H9 (cell line): ENCODE measurements at regions not wholly inside any gene's neighbourhood (a gene's known extent, or its start where the extent isn't known, plus 50 kb on each side); places are given as distances from the start of the nearest gene placed in this dataset.

Source experiments
- DNase-seq: peaks from one replicate; pipeline ENCODE4 v3.0.0-alpha.2; 2017
- H2AFZ ChIP-seq: one replicate; pipeline ENCODE4 v1.6.1; 2013; ENCODE audit warnings: mild to moderate bottlenecking, low read length, control low read depth, moderate library complexity
- H2AK5ac ChIP-seq: 2 replicates; pipeline ENCODE4 v1.6.1; 2013; ENCODE audit warnings: low read length, control low read depth, mixed read lengths; ENCODE audit not compliant: insufficient read length
- H2BK120ac ChIP-seq: one replicate; pipeline ENCODE4 v1.6.1; 2013; ENCODE audit warnings: low read depth, mild to moderate bottlenecking, low read length, control low read depth, inconsistent platforms; ENCODE audit not compliant: poor library complexity, severe bottlenecking
- H2BK12ac ChIP-seq: 2 replicates; pipeline ENCODE4 v1.6.1; 2013; ENCODE audit warnings: low read length, control low read depth, mixed read lengths, low read depth; ENCODE audit not compliant: insufficient read length
- H2BK15ac ChIP-seq: 2 replicates; pipeline ENCODE4 v1.6.1; 2013; ENCODE audit warnings: low read depth, low read length, control low read depth
- H2BK20ac ChIP-seq: one replicate; pipeline ENCODE4 v1.6.1; 2013; ENCODE audit warnings: low read depth, mild to moderate bottlenecking, low read length, control low read depth, inconsistent platforms; ENCODE audit not compliant: poor library complexity, severe bottlenecking
- H2BK5ac ChIP-seq: 2 replicates; pipeline ENCODE4 v1.6.1; 2013; ENCODE audit warnings: low read length, control low read depth, mixed read lengths; ENCODE audit not compliant: insufficient read length
- H3K14ac ChIP-seq: 2 replicates; pipeline ENCODE4 v1.6.1; 2013; ENCODE audit warnings: low read length, control low read depth; ENCODE audit not compliant: insufficient read depth
- H3K18ac ChIP-seq: 2 replicates; pipeline ENCODE4 v1.6.1; 2013; ENCODE audit warnings: low read depth, mild to moderate bottlenecking, mixed read lengths, low read length, control low read depth; ENCODE audit not compliant: insufficient read length
- H3K23ac ChIP-seq: 2 replicates; pipeline ENCODE4 v1.6.1; 2013; ENCODE audit warnings: low read length, control low read depth, mixed read lengths, low read depth; ENCODE audit not compliant: insufficient read length
- H3K23me2 ChIP-seq: 2 replicates; pipeline ENCODE4 v1.6.1; 2013; ENCODE audit warnings: low read depth, mild to moderate bottlenecking, mixed read lengths, low read length, control low read depth; ENCODE audit not compliant: insufficient read length, poor library complexity, severe bottlenecking
- H3K27ac ChIP-seq: 2 replicates; pipeline ENCODE4 v1.5.1; 2013; ENCODE audit warnings: low read length, control low read depth, mixed read lengths, low read depth; ENCODE audit not compliant: insufficient read length
- H3K27me3 ChIP-seq: 2 replicates; pipeline ENCODE4 v1.6.1; 2013; ENCODE audit warnings: low read length, control low read depth, inconsistent platforms; ENCODE audit not compliant: insufficient read depth
- H3K4ac ChIP-seq: 2 replicates; pipeline ENCODE4 v1.6.1; 2013; ENCODE audit warnings: low read depth, mild to moderate bottlenecking, control low read depth, inconsistent platforms, low read length, moderate library complexity
- H3K4me1 ChIP-seq: 2 replicates; pipeline ENCODE4 v1.6.1; 2013; ENCODE audit warnings: low read length, control low read depth, inconsistent platforms; ENCODE audit not compliant: insufficient read depth
- H3K4me2 ChIP-seq: 2 replicates; pipeline ENCODE4 v1.6.1; 2013; ENCODE audit warnings: low read length, control low read depth, mixed read lengths; ENCODE audit not compliant: insufficient read length, insufficient read depth
- H3K56ac ChIP-seq: 2 replicates; pipeline ENCODE4 v1.6.1; 2013; ENCODE audit warnings: low read depth, mild to moderate bottlenecking, mixed read lengths, low read length, control low read depth; ENCODE audit not compliant: insufficient read length
- H3K79me1 ChIP-seq: 2 replicates; pipeline ENCODE4 v1.6.1; 2013; ENCODE audit warnings: low read depth, mild to moderate bottlenecking, moderate library complexity, low read length, control low read depth, inconsistent platforms; ENCODE audit not compliant: insufficient read depth, poor library complexity, severe bottlenecking
- H3K79me2 ChIP-seq: 2 replicates; pipeline ENCODE4 v1.6.1; 2013; ENCODE audit warnings: low read length, control low read depth, inconsistent platforms; ENCODE audit not compliant: insufficient read depth
- H3K9ac ChIP-seq: 2 replicates; pipeline ENCODE4 v1.6.1; 2013; ENCODE audit warnings: low read length, control low read depth, mixed read lengths; ENCODE audit not compliant: insufficient read length; ENCODE audit errors: extremely low read depth
- H3K9me3 ChIP-seq: one replicate; pipeline ENCODE4 v1.6.1; 2013; ENCODE audit warnings: low read depth, low read length, inconsistent platforms; ENCODE audit not compliant: control insufficient read depth
- H3T11ph ChIP-seq: one replicate; pipeline ENCODE4 v1.6.1; 2013; ENCODE audit warnings: mild to moderate bottlenecking, low read length, control low read depth, inconsistent platforms
- H4K20me1 ChIP-seq: one replicate; pipeline ENCODE4 v1.6.1; 2013; ENCODE audit not compliant: control insufficient read depth, insufficient read length, insufficient read depth
- H4K5ac ChIP-seq: 2 replicates; pipeline ENCODE4 v1.6.1; 2013; ENCODE audit warnings: low read depth, mild to moderate bottlenecking, mixed read lengths, low read length, control low read depth; ENCODE audit not compliant: insufficient read length
- H4K8ac ChIP-seq: replicated peaks from 2 replicates; pipeline ENCODE4 v1.6.1; 2013; ENCODE audit warnings: low read length, control low read depth, mixed read lengths, low read depth; ENCODE audit not compliant: insufficient read length
- H4K91ac ChIP-seq: 2 replicates; pipeline ENCODE4 v1.6.1; 2013; ENCODE audit warnings: low read depth, mild to moderate bottlenecking, moderate library complexity, mixed read lengths, low read length, control low read depth; ENCODE audit not compliant: insufficient read length
- H3K27ac Mint-ChIP-seq, 3 experiments: 2 replicates in 2 of 3; 3 replicates in 1 of 3; pipeline ENCODE4 v1.8.0; 2020 to 2021; ENCODE audit warnings: mixed read lengths in 3 of 3, mild to moderate bottlenecking in 1 of 3, moderate library complexity in 1 of 3
- H3K27me3 Mint-ChIP-seq: 2 replicates; pipeline ENCODE4 v1.8.0; 2021; ENCODE audit warnings: low read depth, mild to moderate bottlenecking, moderate library complexity, mixed read lengths
- H3K36me3 Mint-ChIP-seq, 3 experiments: 2 replicates in 2 of 3; 3 replicates in 1 of 3; pipeline ENCODE4 v1.8.0; 2020 to 2021; ENCODE audit warnings: low read depth in 3 of 3, mixed read lengths in 3 of 3; ENCODE audit not compliant: insufficient read depth in 1 of 3
- H3K4me1 Mint-ChIP-seq, 2 experiments: 2 replicates each; pipeline ENCODE4 v1.8.0; 2020; ENCODE audit warnings: mixed read lengths in 2 of 2
- H3K4me3 Mint-ChIP-seq, 2 experiments: 2 replicates in 1 of 2; 3 replicates in 1 of 2; pipeline ENCODE4 v1.8.0; 2020 to 2021; ENCODE audit warnings: mild to moderate bottlenecking in 2 of 2, mixed read lengths in 2 of 2, moderate library complexity in 1 of 2
- H3K9me3 Mint-ChIP-seq, 2 experiments: 2 replicates in 1 of 2; 3 replicates in 1 of 2; pipeline ENCODE4 v1.8.0; 2020; ENCODE audit warnings: mild to moderate bottlenecking in 2 of 2, mixed read lengths in 2 of 2, moderate library complexity in 1 of 2
- CTCF ChIP-seq: fragments of 200-600 bp; sonication (generic); conservative IDR thresholded peaks from 3 replicates; pipeline ENCODE4 v1.8.0; 2021; ENCODE audit warnings: antibody characterized with exemption, mild to moderate bottlenecking
- WGBS: extraction: QIAGEN DNeasy Blood & Tissue Kit; methylation state at CpG from one replicate; pipeline ENCODE4 v1.1.7; 2013; ENCODE audit warnings: missing lambda C conversion rate, low lambda C conversion rate, mixed read lengths; ENCODE audit not compliant: insufficient read length; ENCODE audit errors: extremely low coverage; 5-methylcytosine and 5-hydroxymethylcytosine counted together

- Histone ChIP-seq H2BK12ac (no peak overlapping the region), H3K79me2 (no peaks in the 10 kb centered on the region), H2BK5ac (no peak overlapping the region), H2BK120ac (no peak overlapping the region), H2AFZ (no peak overlapping the region), H2BK15ac (no peak overlapping the region), H2AK5ac (no peak overlapping the region), H3K4me2 (no peak overlapping the region), H3K9ac (no peak overlapping the region), H3K27ac (no peak overlapping the region), H3K79me1 (no peaks in the 10 kb centered on the region), H3K23me2 (no peaks in the 10 kb centered on the region), H3K18ac (no peak overlapping the region), H4K20me1 (no peaks in the 10 kb centered on the region), H3K14ac (no peak overlapping the region), H3K9me3 (no peaks in the 10 kb centered on the region), H3K4ac (no peak overlapping the region), H4K5ac (no peak overlapping the region), H4K91ac (no peak overlapping the region), H3K56ac (no peak overlapping the region), H2BK20ac (no peak overlapping the region), H3K4me1 (no peaks in the 10 kb centered on the region; the same call in 1 of the 2 replicates), H4K8ac (no peak overlapping the region), H3K23ac (no peak overlapping the region), H3T11ph (no peak overlapping the region), H3K27me3 (no peaks in the 10 kb centered on the region)
- no peaks in the 10 kb centered on the region for H3K9me3 Mint-ChIP-seq
- peaks cover 0 to 4% of the 10 kb centered on the region in 2 experiments; a peak in 1 of 4 replicates for H3K4me1 Mint-ChIP-seq
- no peak overlapping the region for H3K27ac Mint-ChIP-seq
- no CpG with 5 or more reads among the region's 2 CpGs for WGBS
- H3K4me3 Mint-ChIP-seq: no peak overlapping the region
- no peak for TF ChIP-seq CTCF
- H3K27me3 Mint-ChIP-seq: no peaks in the 10 kb centered on the region
- H3K36me3 Mint-ChIP-seq: no peaks in the 10 kb centered on the region
- no peak for DNase-seq
Observed at GRCh38 chr4:96316776-96317175, 476.9 kb downstream of the PDHA2 start.
